IMR-90 (cell line): ENCODE measurements at regions not wholly inside any gene's neighbourhood (a gene's known extent, or its start where the extent isn't known, plus 50 kb on each side); places are given as distances from the start of the nearest gene placed in this dataset.

ENCODE experiments used
- ATAC-seq: fragments of 200-7000 bp; cut with Tn5 transposase; 2 replicates; pipeline ENCODE4 v1.9.1; 2020; ENCODE audit warnings: low read depth, mild to moderate bottlenecking, moderate library complexity
- BruUV-seq: library from RNA; stranded (reverse); fragments of 400-500 nt; replicated peaks from 2 replicates; lab custom pipeline; 2021; lab: Mats Ljungman, UMichigan
- CTCF ChIA-PET: fragments of 300-600 bp; formaldehyde crosslinking; extraction: SDS; loops from one replicate; lab custom pipeline; 2021; ENCODE audit warnings: antibody characterized with exemption; lab: Yijun Ruan, JAX
- POLR2A ChIA-PET: fragments of 300-600 bp; sonication (Branson Sonifier 250); formaldehyde crosslinking; loops from one replicate; lab custom pipeline; 2022; ENCODE audit warnings: antibody characterized with exemption; ENCODE audit not compliant: unreplicated experiment; lab: Charles Lee
- DNase-seq: peaks from one replicate; pipeline ENCODE4 v3.0.0; 2013
- H2AFZ ChIP-seq: replicated peaks from 2 replicates; pipeline ENCODE3; 2013; ENCODE audit warnings: low read length, mild to moderate bottlenecking; ENCODE audit not compliant: poor library complexity
- H2AK5ac ChIP-seq: 2 replicates; pipeline ENCODE4 v1.6.1; 2013; ENCODE audit warnings: low read depth, low read length, inconsistent platforms
- H2AK9ac ChIP-seq: replicated peaks from 2 replicates; pipeline ENCODE3; 2013; ENCODE audit warnings: mild to moderate bottlenecking, low read depth, low read length, moderate library complexity; ENCODE audit not compliant: poor library complexity
- H2BK120ac ChIP-seq: 2 replicates; pipeline ENCODE4 v1.6.1; 2013; ENCODE audit warnings: low read depth, low read length, inconsistent platforms
- H2BK15ac ChIP-seq: 3 replicates; pipeline ENCODE4 v1.6.1; 2013; ENCODE audit warnings: low read depth, low read length, inconsistent platforms
- H2BK20ac ChIP-seq: 2 replicates; pipeline ENCODE4 v1.6.1; 2013; ENCODE audit warnings: low read depth, mild to moderate bottlenecking, inconsistent platforms, low read length, moderate library complexity
- H2BK5ac ChIP-seq: 2 replicates; pipeline ENCODE4 v1.6.1; 2013; ENCODE audit warnings: mild to moderate bottlenecking, low read depth, low read length, inconsistent platforms; ENCODE audit not compliant: poor library complexity, severe bottlenecking
- H3K14ac ChIP-seq: replicated peaks from 2 replicates; pipeline ENCODE4 v1.6.1; 2013; ENCODE audit warnings: low read depth, low read length, inconsistent platforms
- H3K18ac ChIP-seq: 2 replicates; pipeline ENCODE4 v1.6.1; 2013; ENCODE audit warnings: low read depth, low read length, control low read depth
- H3K23ac ChIP-seq: 2 replicates; pipeline ENCODE4 v1.6.1; 2013; ENCODE audit warnings: low read depth, low read length, inconsistent platforms
- H3K27ac ChIP-seq: 2 replicates; pipeline ENCODE4 v1.5.1; 2013; ENCODE audit warnings: mild to moderate bottlenecking, control low read depth, low read length; ENCODE audit not compliant: insufficient read depth
- H3K27me3 ChIP-seq: 2 replicates; pipeline ENCODE4 v1.6.1; 2013; ENCODE audit warnings: low read length; ENCODE audit not compliant: control insufficient read depth, insufficient read depth
- H3K36me3 ChIP-seq: 2 replicates; pipeline ENCODE4 v1.6.1; 2013; ENCODE audit warnings: low read length, mixed read lengths; ENCODE audit not compliant: control insufficient read depth, insufficient read depth
- H3K4ac ChIP-seq: 2 replicates; pipeline ENCODE4 v1.6.1; 2013; ENCODE audit warnings: low read depth, low read length, inconsistent platforms
- H3K4me1 ChIP-seq: 2 replicates; pipeline ENCODE4 v1.6.1; 2013; ENCODE audit warnings: low read length, mixed read lengths; ENCODE audit not compliant: control insufficient read depth, insufficient read depth
- H3K4me2 ChIP-seq: 2 replicates; pipeline ENCODE4 v1.6.1; 2013; ENCODE audit warnings: low read depth, mild to moderate bottlenecking, control low read depth, low read length, moderate library complexity
- H3K4me3 ChIP-seq: 2 replicates; pipeline ENCODE4 v1.5.1; 2013; ENCODE audit warnings: low read depth, mild to moderate bottlenecking, control low read depth, low read length, moderate library complexity; ENCODE audit not compliant: insufficient read depth
- H3K56ac ChIP-seq: 2 replicates; pipeline ENCODE4 v1.6.1; 2013; ENCODE audit warnings: low read length, inconsistent platforms; ENCODE audit not compliant: insufficient read depth; ENCODE audit errors: extremely low read depth
- H3K79me1 ChIP-seq, 2 experiments: 2 replicates each; pipeline ENCODE4 v1.6.1; 2013; ENCODE audit warnings: low read length in 2 of 2, inconsistent platforms in 1 of 2, low read depth in 1 of 2
- H3K9ac ChIP-seq: 2 replicates; pipeline ENCODE4 v1.6.1; 2013; ENCODE audit warnings: low read depth, low read length, control low read depth
- H3K9me1 ChIP-seq: 2 replicates; pipeline ENCODE4 v1.6.1; 2013; ENCODE audit warnings: low read length, inconsistent platforms; ENCODE audit not compliant: insufficient read depth
- H3K9me3 ChIP-seq: 2 replicates; pipeline ENCODE4 v1.6.1; 2013; ENCODE audit warnings: low read length; ENCODE audit not compliant: control insufficient read depth, insufficient read depth
- H4K20me1 ChIP-seq: 2 replicates; pipeline ENCODE4 v1.6.1; 2013; ENCODE audit warnings: low read length, inconsistent platforms; ENCODE audit not compliant: insufficient read depth
- H4K5ac ChIP-seq: 2 replicates; pipeline ENCODE4 v1.6.1; 2013; ENCODE audit warnings: mild to moderate bottlenecking, low read depth, low read length, control low read depth
- H4K8ac ChIP-seq, 2 experiments: 2 replicates each; pipeline ENCODE4 v1.6.1; 2013; ENCODE audit warnings: low read depth in 2 of 2, low read length in 2 of 2, control low read depth in 1 of 2, inconsistent platforms in 1 of 2
- H4K91ac ChIP-seq: 2 replicates; pipeline ENCODE4 v1.6.1; 2013; ENCODE audit warnings: low read depth, low read length, inconsistent platforms; ENCODE audit not compliant: insufficient read depth
- BHLHE40 ChIP-seq: fragments of 150-350 bp; IDR thresholded peaks from 2 replicates; pipeline ENCODE4 v1.6.1; 2016; ENCODE audit warnings: mild to moderate bottlenecking, low read depth, low read length
- CEBPB ChIP-seq: IDR thresholded peaks from 2 replicates; pipeline ENCODE4 v1.6.1; 2012; ENCODE audit warnings: low read depth, low read length, improper control_type of control experiment
- CHD1 ChIP-seq: IDR thresholded peaks from 2 replicates; pipeline ENCODE4 v1.6.1; 2012; ENCODE audit warnings: low read depth, low read length, improper control_type of control experiment
- CTCF ChIP-seq: conservative IDR thresholded peaks from 2 replicates; pipeline ENCODE4 v1.5.1; 2012; ENCODE audit warnings: mild to moderate bottlenecking, low read depth, low read length, improper control_type of control experiment
- ELK1 ChIP-seq: fragments of 150-350 bp; IDR thresholded peaks from 2 replicates; pipeline ENCODE4 v1.6.1; 2016; ENCODE audit warnings: low read depth, mild to moderate bottlenecking, low read length, moderate library complexity, borderline replicate concordance
- MAZ ChIP-seq: IDR thresholded peaks from 2 replicates; pipeline ENCODE4 v1.6.1; 2012; ENCODE audit warnings: low read depth, mild to moderate bottlenecking, low read length, improper control_type of control experiment, moderate library complexity, borderline replicate concordance
- MXI1 ChIP-seq: IDR thresholded peaks from 2 replicates; pipeline ENCODE4 v1.6.1; 2012; ENCODE audit warnings: low read depth, mild to moderate bottlenecking, low read length, moderate library complexity, borderline replicate concordance
- POLR2A ChIP-seq: IDR thresholded peaks from 2 replicates; pipeline ENCODE4 v1.6.1; 2012; ENCODE audit warnings: mild to moderate bottlenecking, low read depth, low read length
- RAD21 ChIP-seq: IDR thresholded peaks from 2 replicates; pipeline ENCODE4 v1.6.1; 2012; ENCODE audit warnings: low read length, improper control_type of control experiment
- RCOR1 ChIP-seq: IDR thresholded peaks from 2 replicates; pipeline ENCODE4 v1.6.1; 2012; ENCODE audit warnings: mild to moderate bottlenecking, low read length, improper control_type of control experiment; ENCODE audit not compliant: insufficient replicate concordance
- RFX5 ChIP-seq: IDR thresholded peaks from 2 replicates; pipeline ENCODE4 v1.8.0; 2012; ENCODE audit warnings: low read depth, mild to moderate bottlenecking, low read length, moderate library complexity
- SMC3 ChIP-seq: fragments of 150-350 bp; IDR thresholded peaks from 2 replicates; pipeline ENCODE4 v1.6.1; 2016; ENCODE audit warnings: low read depth, mild to moderate bottlenecking, antibody characterized with exemption, low read length, moderate library complexity
- dilution Hi-C: fragments of 300-500 bp; cut with HindIII; formaldehyde crosslinking; loops from one replicate; pipeline ENCODE4 v1.14.3; 2018; ENCODE audit warnings: low sequenced_read_pairs; ENCODE audit not compliant: unreplicated experiment
- in situ Hi-C: fragments of 300-500 bp; cut with MboI; formaldehyde crosslinking; loops from 3 replicates; pipeline ENCODE4 v1.14.3; 2019; ENCODE audit warnings: low sequenced_read_pairs, inconsistent platforms, mixed read lengths
- intact Hi-C: fragments of 100-400 bp; cut with micrococcal nuclease; formaldehyde crosslinking; loops from 2 replicates; pipeline ENCODE4 v1.10.0; 2022

- no peak overlapping the region for H3K18ac ChIP-seq
- H3K56ac ChIP-seq, result no peak overlapping the region
- ChIA-PET CTCF (interaction anchor here (1.4 kb wide), 1 partner anchor 9 kb away, joined by 4 read pairs; no protein-coding TSS in a partner anchor), POLR2A (no interaction called here)
- no peaks in the 10 kb centered on the region for H3K36me3 ChIP-seq
- H3K4me2 ChIP-seq, result no peak overlapping the region
- H3K23ac ChIP-seq, result no peak overlapping the region
- H3K27ac ChIP-seq, result no peak overlapping the region
- H3K14ac ChIP-seq, result no peak overlapping the region
- H2BK20ac ChIP-seq, result no peak overlapping the region
- H2AK5ac ChIP-seq, result no peak overlapping the region
- TF ChIP-seq RCOR1 (no peak), MXI1 (no peak), MAZ (no peak), BHLHE40 (no peak), POLR2A (no peak), SMC3 (no peak), CEBPB (no peak), RFX5 (no peak), CHD1 (no peak), CTCF (no peak), RAD21 (no peak), ELK1 (no peak)
- BruUV-seq, result no TSS peak
- H3K9me1 ChIP-seq, result no peaks in the 10 kb centered on the region
- in situ Hi-C loops, result no loop called here
- ATAC-seq, result no peak
- no peaks in the 10 kb centered on the region for H3K4me1 ChIP-seq
- no peaks in the 10 kb centered on the region for H3K9me3 ChIP-seq
- H3K4me3 ChIP-seq, result no peak overlapping the region
- H2AFZ ChIP-seq, result no peak overlapping the region
- H4K5ac ChIP-seq, result no peak overlapping the region
- H2BK120ac ChIP-seq, result no peak overlapping the region
- H4K8ac ChIP-seq, result no peak overlapping the region
- no peaks in the 10 kb centered on the region for H3K79me1 ChIP-seq
- H4K20me1 ChIP-seq, result no peaks in the 10 kb centered on the region
- no peak overlapping the region for H2BK15ac ChIP-seq
- dilution Hi-C loops, result no loop called here
- no peaks in the 10 kb centered on the region for H3K27me3 ChIP-seq
- H3K4ac ChIP-seq, result no peak overlapping the region
- H3K9ac ChIP-seq, result no peak overlapping the region
- H2AK9ac ChIP-seq, result no peak overlapping the region
- H2BK5ac ChIP-seq, result no peak overlapping the region
- intact Hi-C loops, result no loop called here
- DNase-seq, result no peak
- no peak overlapping the region for H4K91ac ChIP-seq
Measured at GRCh38 chr1:194387531-194387930, 1201.1 kb upstream of the B3GALT2 start.
